HG03159 (cell line): ENCODE measurements at regions not wholly inside any gene's neighbourhood (a gene's known extent, or its start where the extent isn't known, plus 50 kb on each side); places are given as distances from the start of the nearest gene placed in this dataset.

Experiments used
- ATAC-seq: cut with Tn5 transposase; IDR thresholded peaks from one replicate; pipeline ENCODE4 v1.9.1; 2021; ENCODE audit warnings: mild to moderate bottlenecking, moderate library complexity; ENCODE audit not compliant: unreplicated experiment

- ATAC-seq, result no peak
Measured at GRCh38 chr5:72623323-72623722, 116.1 kb upstream of the ZNF366 start.

- ATAC-seq, result no peak
Measured at GRCh38 chr5:72622170-72622760, 115.1 kb upstream of the ZNF366 start.

- ATAC-seq, result no peak
Measured at GRCh38 chr5:72621576-72621975, 114.4 kb upstream of the ZNF366 start.

- no peak for ATAC-seq
Measured at GRCh38 chr5:72619677-72620076, 112.5 kb upstream of the ZNF366 start.

GRCh38 chr5:72619251-72619650 is 112.0 kb upstream of the ZNF366 start:
- ATAC-seq, result no peak

- no peak for ATAC-seq
Measured at GRCh38 chr5:72618708-72619107, 111.5 kb upstream of the ZNF366 start.

- no peak for ATAC-seq
Measured at GRCh38 chr5:72615061-72615460, 107.9 kb upstream of the ZNF366 start.

- ATAC-seq, result no peak
Measured at GRCh38 chr5:72613515-72613914, 106.3 kb upstream of the ZNF366 start.

- no peak for ATAC-seq
Measured at GRCh38 chr5:72612810-72613209, 105.6 kb upstream of the ZNF366 start.

- peak; percentile 88 for ATAC-seq
Measured at GRCh38 chr5:72611118-72611730, 104.0 kb upstream of the ZNF366 start.

GRCh38 chr5:72608926-72609325 is 101.7 kb upstream of the ZNF366 start:
- no peak for ATAC-seq

GRCh38 chr5:72608297-72608696 is 101.1 kb upstream of the ZNF366 start:
- ATAC-seq, result no peak

GRCh38 chr5:72607381-72607780 is 100.2 kb upstream of the ZNF366 start:
- ATAC-seq, result no peak

GRCh38 chr5:72606525-72606924 is 99.3 kb upstream of the ZNF366 start:
- no peak for ATAC-seq

GRCh38 chr5:72605632-72606031 is 98.4 kb upstream of the ZNF366 start:
- no peak for ATAC-seq

- ATAC-seq, result no peak
Measured at GRCh38 chr5:72604798-72605154, 97.6 kb upstream of the ZNF366 start.

- no peak for ATAC-seq
Measured at GRCh38 chr5:72604111-72604797, 97.0 kb upstream of the ZNF366 start.

GRCh38 chr5:72602696-72603685 is 95.8 kb upstream of the ZNF366 start:
- no peak for ATAC-seq

GRCh38 chr5:72601861-72602260 is 94.7 kb upstream of the ZNF366 start:
- ATAC-seq, result no peak

- no peak for ATAC-seq
Measured at GRCh38 chr5:72600391-72600981, 93.3 kb upstream of the ZNF366 start.
